Neural cell (in vitro differentiated cells): ENCODE measurements at regions not wholly inside any gene's neighbourhood (a gene's known extent, or its start where the extent isn't known, plus 50 kb on each side); places are given as distances from the start of the nearest gene placed in this dataset.

Experiments
- H2AFZ ChIP-seq: fragments of 200-600, 300-800 bp; sonication (generic), shearing (Covaris generic); 2 replicates; pipeline ENCODE4 v1.6.0; 2014; ENCODE audit warnings: low read depth, mild to moderate bottlenecking, antibody characterized with exemption, low read length, moderate library complexity
- H3F3A ChIP-seq: fragments of 200-600 bp; shearing (Covaris generic); 2 replicates; pipeline ENCODE4 v1.6.1; 2016; ENCODE audit warnings: mild to moderate bottlenecking, moderate library complexity, mixed read lengths, antibody characterized with exemption, low read length; ENCODE audit not compliant: insufficient read depth, poor library complexity, severe bottlenecking
- H3K27ac ChIP-seq: fragments of 200-600, 300-800 bp; sonication (generic), shearing (Covaris generic); 2 replicates; pipeline ENCODE4 v1.5.1; 2014; ENCODE audit warnings: mild to moderate bottlenecking, low read length, moderate library complexity
- H3K27me3 ChIP-seq: fragments of 300-800, 200-600 bp; sonication (generic), shearing (Covaris generic); 2 replicates; pipeline ENCODE4 v1.6.0; 2014; ENCODE audit warnings: mild to moderate bottlenecking, low read depth, low read length, moderate library complexity; ENCODE audit not compliant: insufficient read depth
- H3K36me3 ChIP-seq: fragments of 300-800, 200-600 bp; sonication (generic), shearing (Covaris generic); 2 replicates; pipeline ENCODE4 v1.5.1; 2014; ENCODE audit warnings: mild to moderate bottlenecking, antibody characterized with exemption, low read length, moderate library complexity; ENCODE audit not compliant: insufficient read depth
- H3K4me2 ChIP-seq: fragments of 300-800, 200-600 bp; sonication (generic), shearing (Covaris generic); 2 replicates; pipeline ENCODE4 v1.6.0; 2014; ENCODE audit warnings: mild to moderate bottlenecking, low read length
- H3K4me3 ChIP-seq: fragments of 300-800, 200-600 bp; sonication (generic), shearing (Covaris generic); 2 replicates; pipeline ENCODE4 v1.5.1; 2014; ENCODE audit warnings: mild to moderate bottlenecking, low read length, moderate library complexity
- H3K79me2 ChIP-seq: fragments of 200-600 bp; shearing (Covaris generic); replicated peaks from 2 replicates; pipeline ENCODE4 v1.6.0; 2014; ENCODE audit warnings: mild to moderate bottlenecking, low read length, moderate library complexity; ENCODE audit not compliant: insufficient read depth
- H3K9ac ChIP-seq: fragments of 300-800, 200-600 bp; sonication (generic), shearing (Covaris generic); 2 replicates; pipeline ENCODE4 v1.6.1; 2016; ENCODE audit warnings: mild to moderate bottlenecking, low read length, mixed read lengths
- H3K9me2 ChIP-seq: fragments of 200-600 bp; shearing (Covaris generic); 2 replicates; pipeline ENCODE4 v1.6.1; 2016; ENCODE audit warnings: mild to moderate bottlenecking, low read length, mixed read lengths; ENCODE audit not compliant: insufficient read depth
- H3K9me3 ChIP-seq: fragments of 200-600, 300-800 bp; sonication (generic), shearing (Covaris generic); 2 replicates; pipeline ENCODE4 v1.6.1; 2016; ENCODE audit warnings: mild to moderate bottlenecking, mixed run types, low read length, moderate library complexity, mixed read lengths
- H4K20me1 ChIP-seq: fragments of 200-600 bp; shearing (Covaris generic); 2 replicates; pipeline ENCODE4 v1.6.1; 2016; ENCODE audit warnings: mild to moderate bottlenecking, mixed run types; ENCODE audit not compliant: insufficient read depth
- EP300 ChIP-seq: fragments of 450-650 bp; conservative IDR thresholded peaks from 2 replicates; pipeline ENCODE4 v1.6.1; 2014; ENCODE audit warnings: antibody characterized with exemption, mild to moderate bottlenecking, moderate library complexity; ENCODE audit not compliant: poor library complexity, severe bottlenecking
- EZH2 ChIP-seq: fragments of 200-600, 300-800 bp; shearing (Covaris generic), sonication (generic); IDR thresholded peaks from 2 replicates; pipeline ENCODE4 v1.6.1; 2014; ENCODE audit warnings: antibody characterized with exemption, low read length, borderline replicate concordance, mild to moderate bottlenecking; ENCODE audit not compliant: insufficient read depth, poor library complexity, severe bottlenecking
- MXI1 ChIP-seq: fragments of 450-650 bp; conservative IDR thresholded peaks from 2 replicates; pipeline ENCODE4 v1.6.1; 2014; ENCODE audit warnings: antibody characterized with exemption, mild to moderate bottlenecking; ENCODE audit not compliant: poor library complexity, severe bottlenecking
- POLR2AphosphoS5 ChIP-seq: IDR thresholded peaks from 2 replicates; pipeline ENCODE4 v1.6.1; 2012
- RAD21 ChIP-seq: fragments of 450-650 bp; conservative IDR thresholded peaks from 2 replicates; pipeline ENCODE4 v1.6.1; 2014; ENCODE audit warnings: antibody characterized with exemption, mild to moderate bottlenecking, moderate library complexity
- SMC3 ChIP-seq: fragments of 450-650 bp; conservative IDR thresholded peaks from 2 replicates; pipeline ENCODE4 v1.6.1; 2014; ENCODE audit warnings: antibody characterized with exemption, mild to moderate bottlenecking, moderate library complexity; ENCODE audit not compliant: poor library complexity
- TAF1 ChIP-seq: IDR thresholded peaks from 2 replicates; pipeline ENCODE4 v1.6.1; 2012; ENCODE audit warnings: low read depth
- TF ChIP-seq, protein P1 (sequence below): fragments of 450-650 bp; IDR thresholded peaks from 2 replicates; pipeline ENCODE4 v1.5.1; 2014; ENCODE audit warnings: antibody characterized with exemption, mild to moderate bottlenecking, moderate library complexity; ENCODE audit not compliant: poor library complexity, severe bottlenecking
- TF ChIP-seq, protein P2 (sequence below): IDR thresholded peaks from 2 replicates; pipeline ENCODE4 v1.6.1; 2012; ENCODE audit warnings: borderline replicate concordance

DNA sequence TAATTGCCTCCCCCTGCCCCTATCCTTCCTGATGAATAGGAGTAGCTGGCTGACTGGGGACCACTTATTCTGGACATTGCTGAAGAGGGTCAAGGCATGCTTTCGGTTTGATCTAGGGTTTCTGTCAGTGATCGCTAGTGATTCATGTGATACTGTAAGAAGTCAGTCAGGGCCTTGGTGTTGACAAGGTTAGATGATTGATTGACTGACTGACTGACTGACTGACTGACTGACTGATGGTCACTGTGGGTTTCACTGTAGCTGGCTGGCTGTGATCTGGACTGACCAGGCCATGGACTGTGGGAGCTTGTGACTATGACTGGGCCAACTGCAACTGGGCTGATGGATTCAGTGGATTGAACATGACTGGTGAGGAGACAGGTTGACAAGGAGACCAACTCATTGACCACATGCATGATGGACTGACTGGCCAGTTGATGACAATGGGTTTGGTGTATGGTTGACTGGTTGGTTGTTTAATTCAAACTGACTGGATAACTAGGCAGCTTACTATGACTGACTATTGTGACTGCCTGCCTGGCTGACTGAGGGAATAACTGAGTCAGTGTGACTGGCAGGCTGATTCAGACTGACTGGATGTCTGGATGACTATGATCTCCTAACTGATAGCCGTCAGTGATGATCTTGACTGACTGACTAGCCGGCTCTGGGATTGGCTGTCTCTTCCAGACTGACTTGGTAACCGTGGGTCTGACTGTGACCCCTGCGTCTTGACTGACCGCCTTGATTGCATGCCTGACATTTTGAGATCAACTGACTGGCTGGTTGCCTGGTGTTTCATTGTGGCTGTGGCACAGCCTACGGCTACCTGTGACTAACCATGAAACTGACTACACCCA is 509.9 kb downstream of the SHQ1 start:
- H4K20me1 ChIP-seq, result no peaks in the 10 kb centered on the region
- H3K79me2 ChIP-seq, result no peaks in the 10 kb centered on the region
- TF ChIP-seq TAF1 (no peak), RAD21 (no peak), EP300 (peak; percentile 87), POLR2AphosphoS5 (peak; percentile 59)
- TF ChIP-seq, protein P1, sequence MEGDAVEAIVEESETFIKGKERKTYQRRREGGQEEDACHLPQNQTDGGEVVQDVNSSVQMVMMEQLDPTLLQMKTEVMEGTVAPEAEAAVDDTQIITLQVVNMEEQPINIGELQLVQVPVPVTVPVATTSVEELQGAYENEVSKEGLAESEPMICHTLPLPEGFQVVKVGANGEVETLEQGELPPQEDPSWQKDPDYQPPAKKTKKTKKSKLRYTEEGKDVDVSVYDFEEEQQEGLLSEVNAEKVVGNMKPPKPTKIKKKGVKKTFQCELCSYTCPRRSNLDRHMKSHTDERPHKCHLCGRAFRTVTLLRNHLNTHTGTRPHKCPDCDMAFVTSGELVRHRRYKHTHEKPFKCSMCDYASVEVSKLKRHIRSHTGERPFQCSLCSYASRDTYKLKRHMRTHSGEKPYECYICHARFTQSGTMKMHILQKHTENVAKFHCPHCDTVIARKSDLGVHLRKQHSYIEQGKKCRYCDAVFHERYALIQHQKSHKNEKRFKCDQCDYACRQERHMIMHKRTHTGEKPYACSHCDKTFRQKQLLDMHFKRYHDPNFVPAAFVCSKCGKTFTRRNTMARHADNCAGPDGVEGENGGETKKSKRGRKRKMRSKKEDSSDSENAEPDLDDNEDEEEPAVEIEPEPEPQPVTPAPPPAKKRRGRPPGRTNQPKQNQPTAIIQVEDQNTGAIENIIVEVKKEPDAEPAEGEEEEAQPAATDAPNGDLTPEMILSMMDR, result no peak
- TF ChIP-seq, protein P2, sequence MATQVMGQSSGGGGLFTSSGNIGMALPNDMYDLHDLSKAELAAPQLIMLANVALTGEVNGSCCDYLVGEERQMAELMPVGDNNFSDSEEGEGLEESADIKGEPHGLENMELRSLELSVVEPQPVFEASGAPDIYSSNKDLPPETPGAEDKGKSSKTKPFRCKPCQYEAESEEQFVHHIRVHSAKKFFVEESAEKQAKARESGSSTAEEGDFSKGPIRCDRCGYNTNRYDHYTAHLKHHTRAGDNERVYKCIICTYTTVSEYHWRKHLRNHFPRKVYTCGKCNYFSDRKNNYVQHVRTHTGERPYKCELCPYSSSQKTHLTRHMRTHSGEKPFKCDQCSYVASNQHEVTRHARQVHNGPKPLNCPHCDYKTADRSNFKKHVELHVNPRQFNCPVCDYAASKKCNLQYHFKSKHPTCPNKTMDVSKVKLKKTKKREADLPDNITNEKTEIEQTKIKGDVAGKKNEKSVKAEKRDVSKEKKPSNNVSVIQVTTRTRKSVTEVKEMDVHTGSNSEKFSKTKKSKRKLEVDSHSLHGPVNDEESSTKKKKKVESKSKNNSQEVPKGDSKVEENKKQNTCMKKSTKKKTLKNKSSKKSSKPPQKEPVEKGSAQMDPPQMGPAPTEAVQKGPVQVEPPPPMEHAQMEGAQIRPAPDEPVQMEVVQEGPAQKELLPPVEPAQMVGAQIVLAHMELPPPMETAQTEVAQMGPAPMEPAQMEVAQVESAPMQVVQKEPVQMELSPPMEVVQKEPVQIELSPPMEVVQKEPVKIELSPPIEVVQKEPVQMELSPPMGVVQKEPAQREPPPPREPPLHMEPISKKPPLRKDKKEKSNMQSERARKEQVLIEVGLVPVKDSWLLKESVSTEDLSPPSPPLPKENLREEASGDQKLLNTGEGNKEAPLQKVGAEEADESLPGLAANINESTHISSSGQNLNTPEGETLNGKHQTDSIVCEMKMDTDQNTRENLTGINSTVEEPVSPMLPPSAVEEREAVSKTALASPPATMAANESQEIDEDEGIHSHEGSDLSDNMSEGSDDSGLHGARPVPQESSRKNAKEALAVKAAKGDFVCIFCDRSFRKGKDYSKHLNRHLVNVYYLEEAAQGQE, result no peak
- no peaks in the 10 kb centered on the region for H3F3A ChIP-seq
- H3K9ac ChIP-seq, result no peak overlapping the region
- no peaks in the 10 kb centered on the region for H3K9me2 ChIP-seq
- H3K4me3 ChIP-seq, result no peak overlapping the region
- H3K27ac ChIP-seq, result no peak overlapping the region
- H2AFZ ChIP-seq, result no peak overlapping the region
- no peaks in the 10 kb centered on the region for H3K27me3 ChIP-seq
- H3K36me3 ChIP-seq, result no peaks in the 10 kb centered on the region
- no peak overlapping the region for H3K4me2 ChIP-seq
- no peaks in the 10 kb centered on the region for H3K9me3 ChIP-seq

DNA sequence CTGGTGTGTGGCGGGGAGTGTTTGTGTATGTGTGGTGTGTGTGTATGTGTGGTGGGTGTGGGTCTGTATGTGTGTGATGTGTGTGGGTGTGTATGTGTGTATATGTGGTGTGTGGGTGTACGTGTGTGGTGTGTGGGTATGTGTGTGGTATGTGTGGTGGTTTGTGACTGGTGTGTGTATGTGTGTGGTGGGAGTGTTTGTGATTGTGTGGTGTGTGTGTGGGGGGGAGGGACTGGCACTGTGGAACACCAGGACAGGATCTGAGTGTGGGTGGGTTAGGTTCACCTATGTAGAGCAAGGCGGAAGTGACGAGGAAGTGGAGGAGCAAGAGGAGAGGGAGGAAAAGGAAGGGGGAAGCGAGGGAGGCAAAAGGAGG is 510.8 kb downstream of the SHQ1 start:
- TF ChIP-seq MXI1 (no peak), TAF1 (no peak), RAD21 (no peak), EP300 (no peak), POLR2AphosphoS5 (no peak), SMC3 (no peak), EZH2 (no peak)
- TF ChIP-seq, protein P2, result no peak
- TF ChIP-seq, protein P1, result no peak
- Histone ChIP-seq H3K27me3 (no peaks in the 10 kb centered on the region), H3K36me3 (no peaks in the 10 kb centered on the region), H2AFZ (no peak overlapping the region), H3K9me3 (no peaks in the 10 kb centered on the region), H3F3A (no peaks in the 10 kb centered on the region), H3K9ac (no peak overlapping the region), H3K4me2 (no peak overlapping the region), H3K79me2 (no peaks in the 10 kb centered on the region), H3K27ac (no peak overlapping the region), H4K20me1 (no peaks in the 10 kb centered on the region), H3K4me3 (no peak overlapping the region), H3K9me2 (no peaks in the 10 kb centered on the region)
